WI38 (cell line): ENCODE measurements at regions not wholly inside any gene's neighbourhood (a gene's known extent, or its start where the extent isn't known, plus 50 kb on each side); places are given as distances from the start of the nearest gene placed in this dataset.

Source experiments
- H3K4me3 ChIP-seq: 2 replicates; pipeline ENCODE4 v1.5.1; 2011; ENCODE audit warnings: low read depth, mild to moderate bottlenecking, control low read depth, low read length
- TF ChIP-seq, protein P1 (sequence below): IDR thresholded peaks from 2 replicates; pipeline ENCODE4 v1.5.1; 2012; ENCODE audit warnings: low read depth, mild to moderate bottlenecking, control low read depth, low read length

DNA sequence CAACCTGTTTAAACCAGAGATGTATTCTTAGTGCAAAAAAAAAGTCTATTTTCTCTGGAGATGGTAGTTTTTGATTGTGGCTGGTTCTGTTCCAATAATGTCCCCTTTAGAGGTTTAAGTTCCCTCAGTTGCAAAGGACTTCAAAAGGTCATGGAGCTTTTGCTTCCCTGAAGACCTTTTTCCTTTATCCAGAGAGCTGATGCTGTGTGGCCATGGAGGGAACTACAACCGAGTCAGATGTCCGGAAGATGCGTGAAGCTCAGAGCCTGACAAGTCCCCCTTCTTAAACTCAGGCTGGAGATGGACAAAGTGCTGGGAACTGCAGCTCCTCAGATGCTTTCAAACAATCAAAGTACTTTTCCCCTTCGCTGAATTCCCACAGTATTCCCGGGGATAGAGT lies 176.1 kb downstream of the TMEM18 start:
- TF ChIP-seq, protein P1, sequence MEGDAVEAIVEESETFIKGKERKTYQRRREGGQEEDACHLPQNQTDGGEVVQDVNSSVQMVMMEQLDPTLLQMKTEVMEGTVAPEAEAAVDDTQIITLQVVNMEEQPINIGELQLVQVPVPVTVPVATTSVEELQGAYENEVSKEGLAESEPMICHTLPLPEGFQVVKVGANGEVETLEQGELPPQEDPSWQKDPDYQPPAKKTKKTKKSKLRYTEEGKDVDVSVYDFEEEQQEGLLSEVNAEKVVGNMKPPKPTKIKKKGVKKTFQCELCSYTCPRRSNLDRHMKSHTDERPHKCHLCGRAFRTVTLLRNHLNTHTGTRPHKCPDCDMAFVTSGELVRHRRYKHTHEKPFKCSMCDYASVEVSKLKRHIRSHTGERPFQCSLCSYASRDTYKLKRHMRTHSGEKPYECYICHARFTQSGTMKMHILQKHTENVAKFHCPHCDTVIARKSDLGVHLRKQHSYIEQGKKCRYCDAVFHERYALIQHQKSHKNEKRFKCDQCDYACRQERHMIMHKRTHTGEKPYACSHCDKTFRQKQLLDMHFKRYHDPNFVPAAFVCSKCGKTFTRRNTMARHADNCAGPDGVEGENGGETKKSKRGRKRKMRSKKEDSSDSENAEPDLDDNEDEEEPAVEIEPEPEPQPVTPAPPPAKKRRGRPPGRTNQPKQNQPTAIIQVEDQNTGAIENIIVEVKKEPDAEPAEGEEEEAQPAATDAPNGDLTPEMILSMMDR, result no peak
- no peak overlapping the region for H3K4me3 ChIP-seq

DNA sequence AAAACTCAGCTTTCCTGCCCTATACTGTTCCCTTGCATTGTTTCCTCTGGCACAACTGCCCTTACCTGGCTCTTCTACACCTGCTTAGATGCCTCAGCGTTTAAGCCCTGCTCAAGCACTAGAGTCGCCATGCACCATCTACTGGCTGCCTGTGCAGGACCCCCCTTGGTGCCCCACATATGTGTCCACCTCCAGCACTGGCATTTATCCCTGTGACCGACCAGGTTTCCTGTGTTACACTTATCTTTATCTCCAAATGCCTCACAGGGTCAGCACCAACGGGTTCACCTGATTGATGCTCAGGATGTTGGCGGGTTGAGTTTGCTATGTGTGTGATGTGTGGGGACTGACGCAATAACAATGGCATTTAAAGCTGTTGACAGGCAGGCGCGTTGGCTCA lies 177.5 kb downstream of the TMEM18 start:
- no peak overlapping the region for H3K4me3 ChIP-seq
- TF ChIP-seq, protein P1, result no peak

DNA sequence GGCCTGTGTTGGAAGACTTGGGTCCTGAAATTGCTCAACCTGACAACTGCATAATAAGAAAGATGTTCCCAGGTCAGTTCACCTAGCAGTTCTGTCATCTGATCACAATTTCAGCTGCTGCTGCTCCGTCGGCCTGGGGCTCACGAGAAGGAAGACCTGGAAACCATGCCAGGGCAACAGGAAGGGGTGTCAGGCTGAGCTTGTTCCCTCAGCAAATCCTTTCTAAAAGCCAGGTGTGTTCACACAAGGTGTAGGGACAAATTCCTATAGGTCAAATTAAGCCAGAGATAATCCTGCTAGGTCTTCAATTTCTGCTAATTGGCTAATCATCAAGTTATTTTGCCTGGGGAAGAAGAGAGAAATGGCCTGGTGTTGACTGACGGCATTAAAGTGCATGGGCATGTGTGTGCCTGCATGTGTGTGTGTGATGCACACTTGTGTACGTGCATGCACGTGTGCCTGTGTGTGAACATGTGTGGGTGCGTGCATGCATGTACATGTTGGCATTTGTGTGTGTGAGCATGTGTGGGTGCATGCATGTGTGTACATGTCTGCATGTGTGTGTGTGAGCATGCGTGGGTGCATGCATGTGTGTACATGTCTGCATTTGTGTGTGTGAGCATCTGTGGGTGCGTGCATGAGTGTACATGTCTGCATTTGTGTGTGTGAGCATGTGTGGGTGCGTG lies 178.6 kb downstream of the TMEM18 start:
- H3K4me3 ChIP-seq, result no peak overlapping the region
- TF ChIP-seq, protein P1, result no peak

DNA sequence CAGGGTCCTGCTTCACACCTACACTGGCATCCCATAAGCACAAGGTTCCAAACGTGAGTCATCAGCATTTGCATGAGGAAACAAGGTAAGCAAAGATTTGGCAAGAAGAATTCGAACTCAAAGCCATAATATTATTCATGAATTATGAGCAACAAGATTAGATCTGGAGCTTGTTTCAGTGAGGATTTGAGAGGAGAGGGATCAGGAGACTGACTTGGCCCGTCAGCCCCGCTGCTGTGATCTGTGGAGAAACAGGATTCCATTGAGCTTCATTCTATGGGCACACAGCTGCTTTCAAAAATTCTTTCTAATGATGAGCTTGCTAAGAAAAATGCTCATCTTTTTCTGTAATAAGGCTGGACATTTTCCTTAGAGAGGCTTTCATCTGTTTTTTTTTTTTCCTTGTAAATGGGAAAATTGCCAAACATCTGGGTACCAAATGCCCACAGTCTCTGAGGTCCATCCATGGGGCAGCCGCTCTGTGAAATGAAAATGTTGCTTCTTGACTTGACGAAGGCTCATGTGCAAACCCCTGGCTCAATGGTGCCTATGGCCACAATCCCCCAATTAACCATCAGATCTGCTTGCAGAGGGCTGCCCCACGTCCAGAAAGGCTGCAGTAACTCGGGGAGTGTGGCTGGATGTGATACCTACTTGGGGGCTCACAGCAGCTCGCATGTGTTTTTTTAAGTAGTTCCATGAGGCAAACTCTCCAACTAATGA lies 179.3 kb downstream of the TMEM18 start:
- no peak overlapping the region for H3K4me3 ChIP-seq
- TF ChIP-seq, protein P1, result no peak

DNA sequence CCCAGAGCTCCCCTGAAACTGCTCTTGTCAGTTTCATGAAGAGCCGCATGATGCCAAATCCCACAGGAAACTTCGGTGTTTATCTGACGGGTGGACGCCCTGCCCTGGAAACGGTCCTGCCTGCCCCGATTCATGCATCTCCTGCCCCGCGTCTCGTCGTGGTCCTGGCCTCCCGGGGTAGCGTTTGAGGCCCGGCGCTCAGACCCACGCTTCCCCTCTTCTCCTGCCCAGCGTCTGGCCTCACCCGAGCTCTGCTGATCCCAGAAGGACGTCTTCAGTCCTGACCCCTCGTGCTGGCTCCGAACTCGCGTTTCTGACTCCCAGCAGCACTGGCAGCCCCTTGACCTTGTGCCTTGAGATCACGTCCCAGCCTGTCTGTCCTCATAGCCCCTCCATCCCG lies 180.5 kb downstream of the TMEM18 start:
- TF ChIP-seq, protein P1, result no peak
- H3K4me3 ChIP-seq, result no peak overlapping the region

DNA sequence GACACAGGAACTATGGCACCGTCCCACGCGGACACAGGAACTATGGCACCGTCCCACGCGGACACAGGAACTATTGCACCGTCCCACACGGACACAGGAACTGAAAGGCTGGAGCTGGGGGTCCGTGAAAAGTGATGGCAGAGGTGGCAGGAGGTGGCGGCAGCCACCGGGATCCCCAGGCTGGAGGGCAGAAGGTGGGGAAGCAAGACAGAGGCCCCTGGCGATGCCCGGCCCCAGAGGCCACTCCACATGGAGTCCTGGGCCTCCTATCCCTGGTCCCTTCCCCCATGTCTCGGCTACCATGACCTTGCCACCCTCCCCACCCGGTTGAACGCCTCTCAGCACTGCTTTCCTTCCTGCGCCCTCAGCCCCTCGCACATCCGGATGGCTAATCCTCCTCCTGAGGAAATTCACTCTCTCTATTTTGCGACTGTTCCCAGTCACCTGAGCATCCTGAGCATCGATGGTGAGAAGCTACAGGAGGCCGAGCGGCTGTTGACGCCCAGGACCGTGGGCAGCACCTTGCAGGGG lies 181.4 kb downstream of the TMEM18 start:
- H3K4me3 ChIP-seq, result no peak overlapping the region
- TF ChIP-seq, protein P1, result no peak

DNA sequence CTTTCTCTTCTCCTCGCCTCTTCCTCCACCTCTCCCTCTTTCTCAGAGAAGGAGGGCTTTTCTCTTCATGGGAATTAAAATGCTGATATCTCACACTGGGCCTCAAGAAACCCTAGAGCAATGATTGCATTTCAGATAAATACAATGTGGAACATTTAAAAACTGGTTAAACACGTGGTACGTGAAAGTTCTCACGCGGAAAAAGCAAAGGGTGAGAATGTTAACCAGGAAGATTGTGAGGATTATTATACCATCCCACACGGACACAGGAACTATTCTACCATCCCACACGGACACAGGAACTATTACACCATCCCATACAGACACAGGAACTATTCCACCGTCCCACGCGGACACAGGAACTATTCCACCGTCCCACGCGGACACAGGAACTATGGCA lies 182.4 kb downstream of the TMEM18 start:
- TF ChIP-seq, protein P1, result no peak
- no peak overlapping the region for H3K4me3 ChIP-seq
